ENCODE measurements at regions not wholly inside any gene's neighbourhood (a gene's known extent, or its start where the extent isn't known, plus 50 kb on each side); places are given as distances from the start of the nearest gene placed in this dataset.

DNA sequence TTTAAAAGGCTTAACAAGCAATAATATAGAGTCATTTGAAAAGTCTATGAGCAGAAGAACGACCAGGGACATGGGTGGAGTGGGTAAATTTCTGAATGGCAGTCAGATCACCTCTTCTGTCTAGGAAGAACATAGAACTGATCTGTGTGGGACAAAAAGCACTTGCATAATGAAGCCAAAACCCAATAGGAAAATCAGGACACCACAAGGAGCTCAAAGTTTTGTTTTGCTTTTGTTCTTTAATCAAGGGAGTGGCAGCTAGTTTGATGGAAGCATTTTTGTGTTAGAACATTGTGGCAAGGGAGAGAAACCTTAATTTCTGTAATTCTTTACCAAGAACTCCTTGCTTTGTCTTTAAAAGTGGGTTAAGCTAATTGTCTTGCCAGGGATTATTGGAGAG is 240.2 kb upstream of the TANK start:
- Histone ChIP-seq H3K36me3 (no peaks in the 10 kb centered on the region), H3K9me3 (no peaks in the 10 kb centered on the region), H3K4me3 (ENCODE audit: low read depth, low read length) (no peak overlapping the region), H3K4me1 (peaks cover 16% of the 10 kb centered on the region), H3K27me3 (no peaks in the 10 kb centered on the region)
- TF ChIP-seq, protein P1, sequence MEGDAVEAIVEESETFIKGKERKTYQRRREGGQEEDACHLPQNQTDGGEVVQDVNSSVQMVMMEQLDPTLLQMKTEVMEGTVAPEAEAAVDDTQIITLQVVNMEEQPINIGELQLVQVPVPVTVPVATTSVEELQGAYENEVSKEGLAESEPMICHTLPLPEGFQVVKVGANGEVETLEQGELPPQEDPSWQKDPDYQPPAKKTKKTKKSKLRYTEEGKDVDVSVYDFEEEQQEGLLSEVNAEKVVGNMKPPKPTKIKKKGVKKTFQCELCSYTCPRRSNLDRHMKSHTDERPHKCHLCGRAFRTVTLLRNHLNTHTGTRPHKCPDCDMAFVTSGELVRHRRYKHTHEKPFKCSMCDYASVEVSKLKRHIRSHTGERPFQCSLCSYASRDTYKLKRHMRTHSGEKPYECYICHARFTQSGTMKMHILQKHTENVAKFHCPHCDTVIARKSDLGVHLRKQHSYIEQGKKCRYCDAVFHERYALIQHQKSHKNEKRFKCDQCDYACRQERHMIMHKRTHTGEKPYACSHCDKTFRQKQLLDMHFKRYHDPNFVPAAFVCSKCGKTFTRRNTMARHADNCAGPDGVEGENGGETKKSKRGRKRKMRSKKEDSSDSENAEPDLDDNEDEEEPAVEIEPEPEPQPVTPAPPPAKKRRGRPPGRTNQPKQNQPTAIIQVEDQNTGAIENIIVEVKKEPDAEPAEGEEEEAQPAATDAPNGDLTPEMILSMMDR (IDR thresholded peaks at IDR 0.05; ENCODE audit: low read depth, low read length) = no peak
- no peak for DNase-seq

DNA sequence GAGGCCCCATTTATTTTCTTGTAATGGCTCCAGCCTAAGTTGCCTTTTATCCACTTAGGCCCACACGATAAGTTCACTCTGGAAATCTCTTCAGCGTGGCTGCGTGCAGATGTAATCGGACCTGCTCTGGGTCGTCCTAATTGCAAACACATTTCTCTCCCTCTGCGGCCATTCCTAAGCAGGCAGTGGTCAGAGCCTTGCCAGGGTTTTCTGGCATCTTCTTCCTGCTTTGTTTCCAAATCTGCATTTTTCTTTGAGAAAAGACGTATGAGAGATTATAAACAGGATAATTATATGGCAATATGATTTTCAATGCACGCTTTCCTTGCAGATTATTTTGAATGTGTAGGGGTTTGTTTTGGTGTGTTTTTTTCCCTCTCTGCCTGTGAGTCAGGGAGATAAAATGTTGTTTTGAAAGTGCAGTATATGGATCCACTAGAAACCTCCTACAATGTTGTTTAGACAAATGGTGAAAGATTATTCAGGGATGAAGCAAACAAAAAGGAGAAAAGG is 239.4 kb upstream of the TANK start:
- peaks cover 16% of the 10 kb centered on the region for H3K4me1 ChIP-seq
- H3K4me3 ChIP-seq (ENCODE audit: low read depth, low read length) = no peak overlapping the region
- no peaks in the 10 kb centered on the region for H3K27me3 ChIP-seq
- TF ChIP-seq, protein P1 (IDR thresholded peaks at IDR 0.05; ENCODE audit: low read depth, low read length) = no peak
- DNase-seq = peak; percentile 55
- no peaks in the 10 kb centered on the region for H3K9me3 ChIP-seq
- H3K36me3 ChIP-seq = no peaks in the 10 kb centered on the region

DNA sequence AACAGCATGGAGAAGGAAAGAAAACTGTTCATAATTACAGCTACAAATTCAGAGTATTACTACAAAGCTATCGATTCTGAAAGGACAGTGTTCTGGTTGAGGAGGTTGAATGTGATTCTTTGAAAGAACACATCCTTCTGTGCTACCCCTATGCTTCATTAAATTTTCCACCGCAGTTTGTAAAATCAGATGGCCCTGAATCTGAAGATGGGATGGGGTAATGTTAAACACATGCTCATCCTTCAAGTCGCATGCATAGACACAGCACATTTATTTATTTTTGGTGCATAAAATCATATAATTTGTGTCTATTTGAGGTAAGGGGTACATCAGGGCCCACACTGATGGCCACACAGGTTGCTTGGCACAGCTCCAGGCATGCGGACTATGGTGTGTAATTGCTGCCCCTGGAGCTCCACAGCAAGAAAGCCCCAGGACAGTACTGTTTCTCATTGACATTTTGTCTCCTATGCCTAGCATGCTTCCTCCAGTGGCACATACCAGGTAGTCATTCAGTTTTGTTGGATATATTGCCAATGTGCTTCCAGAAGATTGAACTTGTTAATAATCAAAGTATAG is 238.8 kb upstream of the TANK start:
- TF ChIP-seq, protein P1 (IDR thresholded peaks at IDR 0.05; ENCODE audit: low read depth, low read length) = no peak
- Histone ChIP-seq H3K36me3 (no peaks in the 10 kb centered on the region), H3K9me3 (no peaks in the 10 kb centered on the region), H3K4me3 (ENCODE audit: low read depth, low read length) (no peak overlapping the region), H3K4me1 (peaks cover 16% of the 10 kb centered on the region), H3K27me3 (no peaks in the 10 kb centered on the region)
- DNase-seq = peak; percentile 25

DNA sequence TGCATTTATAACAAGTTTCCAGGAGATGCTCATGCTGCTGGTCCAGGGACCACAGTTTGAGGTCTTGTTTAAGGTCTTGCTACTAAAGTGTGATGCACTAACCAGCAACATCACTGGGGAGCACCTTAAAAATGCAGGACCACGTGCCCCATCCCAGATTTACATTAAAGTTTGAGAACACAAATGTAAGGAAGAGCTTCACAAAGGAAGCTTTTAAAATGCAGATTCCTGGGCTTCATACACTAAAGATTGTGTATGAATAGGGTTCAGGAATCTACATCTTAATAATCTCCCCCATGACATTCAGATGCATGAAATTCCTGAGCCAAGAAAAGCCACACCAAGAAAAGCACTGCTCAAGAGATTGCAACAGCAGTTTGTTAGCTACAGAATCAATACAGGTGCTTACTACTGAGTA is 235.3 kb upstream of the TANK start:
- H3K36me3 ChIP-seq = no peaks in the 10 kb centered on the region
- no peak overlapping the region for H3K4me3 ChIP-seq (ENCODE audit: low read depth, low read length)
- no peaks in the 10 kb centered on the region for H3K27me3 ChIP-seq
- TF ChIP-seq, protein P1 (IDR thresholded peaks at IDR 0.05; ENCODE audit: low read depth, low read length) = no peak
- H3K4me1 ChIP-seq = peaks cover 16% of the 10 kb centered on the region
- no peak for DNase-seq
- H3K9me3 ChIP-seq = no peaks in the 10 kb centered on the region

DNA sequence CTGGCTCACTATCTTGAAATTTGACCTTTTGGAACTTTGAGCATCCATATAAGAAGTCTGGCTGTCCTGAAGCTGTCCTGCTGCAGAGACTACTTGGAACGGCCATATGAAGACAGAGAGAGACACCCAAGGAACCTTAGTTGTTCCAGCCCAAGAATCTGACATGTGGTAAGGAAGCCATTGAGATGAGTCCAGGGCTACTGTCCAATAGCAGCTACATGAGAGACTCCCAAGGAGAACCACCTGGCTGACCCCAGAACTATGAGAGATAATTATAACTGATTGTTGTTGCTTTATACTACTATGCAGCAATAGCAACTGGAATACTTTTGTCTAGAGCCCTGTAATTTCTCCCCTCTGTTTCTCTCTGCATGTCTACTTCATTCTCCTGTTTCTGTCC is 234.3 kb upstream of the TANK start:
- no peak for DNase-seq
- no peak overlapping the region for H3K4me3 ChIP-seq (ENCODE audit: low read depth, low read length)

DNA sequence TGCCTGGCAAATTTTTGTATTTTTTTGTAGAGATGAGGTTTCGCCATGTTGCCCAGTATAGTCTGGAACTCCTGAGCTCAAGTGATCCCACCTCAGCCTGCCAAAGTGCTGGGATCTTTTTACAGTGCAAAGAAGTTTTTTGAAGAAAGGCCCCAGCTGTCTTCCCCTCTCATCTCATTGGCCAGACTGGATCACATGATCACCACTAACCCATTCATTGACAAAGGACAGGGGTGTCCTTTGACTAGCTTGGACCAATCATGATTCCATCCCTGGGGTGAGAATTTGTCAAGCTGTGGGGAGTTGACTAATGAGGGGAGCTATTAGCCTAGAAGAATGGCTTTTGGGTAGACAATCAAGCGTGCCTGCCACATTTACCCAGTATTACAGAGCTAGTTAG is 232.9 kb upstream of the TANK start:
- Histone ChIP-seq H3K4me3 (ENCODE audit: low read depth, low read length) (no peak overlapping the region), H3K4me1 (no peaks in the 10 kb centered on the region), H3K36me3 (no peaks in the 10 kb centered on the region), H3K27me3 (no peaks in the 10 kb centered on the region), H3K9me3 (no peaks in the 10 kb centered on the region)
- no peak for DNase-seq
- TF ChIP-seq, protein P1 (IDR thresholded peaks at IDR 0.05; ENCODE audit: low read depth, low read length) = no peak

More for the DNA sequence above, 234.3 kb upstream of the TANK start:
- Histone ChIP-seq H3K36me3 (no peaks in the 10 kb centered on the region), H3K4me1 (peaks cover 8% of the 10 kb centered on the region), H3K9me3 (no peaks in the 10 kb centered on the region), H3K27me3 (no peaks in the 10 kb centered on the region)
- TF ChIP-seq, protein P1 (IDR thresholded peaks at IDR 0.05; ENCODE audit: low read depth, low read length) = no peak

Data from BE2C (cell line).